ENCODE measurements at regions not wholly inside any gene's neighbourhood (a gene's known extent, or its start where the extent isn't known, plus 50 kb on each side); places are given as distances from the start of the nearest gene placed in this dataset.
A peak's percentile ranks its signal among the peaks of the same experiment; 100 is the strongest.

- H3K4ac ChIP-seq (ENCODE audit: low read depth, low read length) = no peak overlapping the region
- DNase-seq = no peak
- H3K27me3 ChIP-seq (ENCODE audit: insufficient read depth, low read length, poor library complexity) = no peaks in the 10 kb centered on the region
- no peak overlapping the region for H4K5ac ChIP-seq (ENCODE audit: low read length)
- H3K56ac ChIP-seq (ENCODE audit: low read length) = no peak overlapping the region
- H2BK5ac ChIP-seq (ENCODE audit: low read length) = no peak overlapping the region
- no peak overlapping the region for H2BK15ac ChIP-seq (replicated peaks; ENCODE audit: low read depth)
- no peaks in the 10 kb centered on the region for H3K36me3 ChIP-seq (ENCODE audit: control insufficient read depth, insufficient read depth, low read length)
- H3K9ac ChIP-seq (ENCODE audit: low read length) = no peak overlapping the region
- H3K4me1 ChIP-seq (ENCODE audit: control insufficient read depth, low read depth, low read length) = no peaks in the 10 kb centered on the region
- H2BK120ac ChIP-seq (ENCODE audit: low read depth, low read length) = no peak overlapping the region
- H3K79me2 ChIP-seq (ENCODE audit: control insufficient read depth, insufficient read depth, low read length) = no peaks in the 10 kb centered on the region
- H2AK5ac ChIP-seq (ENCODE audit: low read length) = no peak overlapping the region
- no peak overlapping the region for H3K4me2 ChIP-seq (ENCODE audit: low read length)
- no peak overlapping the region for H3K23ac ChIP-seq (ENCODE audit: low read length)
- H4K8ac ChIP-seq (ENCODE audit: low read depth, low read length) = no peak overlapping the region
- H3K4me3 ChIP-seq (ENCODE audit: low read length) = no peak overlapping the region
- no peak overlapping the region for H3K27ac ChIP-seq (ENCODE audit: low read depth, low read length)
- no peaks in the 10 kb centered on the region for H3K79me1 ChIP-seq (ENCODE audit: low read length)
- no peak overlapping the region for H3K18ac ChIP-seq (ENCODE audit: low read length)
- no CpG with 5 or more reads among the region's 1 CpG for WGBS (ENCODE audit: extremely low coverage, insufficient coverage, low lambda C conversion rate)
Observed at GRCh38 chr12:68505970-68506369, 104.7 kb upstream of the RAP1B start.

GRCh38 chr12:68506619-68507018, 104.1 kb upstream of the RAP1B start:
- no peak overlapping the region for H4K8ac ChIP-seq (ENCODE audit: low read depth, low read length)
- no peak overlapping the region for H3K4me3 ChIP-seq (ENCODE audit: low read length)
- no peak overlapping the region for H3K23ac ChIP-seq (ENCODE audit: low read length)
- DNase-seq = peak; percentile 59
- no peak overlapping the region for H3K4ac ChIP-seq (ENCODE audit: low read depth, low read length)
- no peak overlapping the region for H3K56ac ChIP-seq (ENCODE audit: low read length)
- no peaks in the 10 kb centered on the region for H3K4me1 ChIP-seq (ENCODE audit: control insufficient read depth, low read depth, low read length)
- H3K79me2 ChIP-seq (ENCODE audit: control insufficient read depth, insufficient read depth, low read length) = no peaks in the 10 kb centered on the region
- no peaks in the 10 kb centered on the region for H3K79me1 ChIP-seq (ENCODE audit: low read length)
- WGBS (ENCODE audit: extremely low coverage, insufficient coverage, low lambda C conversion rate) = no CpG with 5 or more reads among the region's 4 CpGs
- H2BK5ac ChIP-seq (ENCODE audit: low read length) = no peak overlapping the region
- no peak overlapping the region for H2BK15ac ChIP-seq (replicated peaks; ENCODE audit: low read depth)
- no peak overlapping the region for H3K18ac ChIP-seq (ENCODE audit: low read length)
- H3K27me3 ChIP-seq (ENCODE audit: insufficient read depth, low read length, poor library complexity) = no peaks in the 10 kb centered on the region
- H3K36me3 ChIP-seq (ENCODE audit: control insufficient read depth, insufficient read depth, low read length) = no peaks in the 10 kb centered on the region
- no peak overlapping the region for H3K27ac ChIP-seq (ENCODE audit: low read depth, low read length)
- no peak overlapping the region for H3K4me2 ChIP-seq (ENCODE audit: low read length)
- no peak overlapping the region for H3K9ac ChIP-seq (ENCODE audit: low read length)
- no peak overlapping the region for H2BK120ac ChIP-seq (ENCODE audit: low read depth, low read length)
- no peak overlapping the region for H4K5ac ChIP-seq (ENCODE audit: low read length)
- no peak overlapping the region for H2AK5ac ChIP-seq (ENCODE audit: low read length)

GRCh38 chr12:68507657-68508056, 103.0 kb upstream of the RAP1B start:
- WGBS (ENCODE audit: extremely low coverage, insufficient coverage, low lambda C conversion rate) = no CpG with 5 or more reads among the region's 3 CpGs
- Histone ChIP-seq H3K27ac (ENCODE audit: low read depth, low read length) (no peak overlapping the region), H3K36me3 (ENCODE audit: control insufficient read depth, insufficient read depth, low read length) (no peaks in the 10 kb centered on the region), H3K18ac (ENCODE audit: low read length) (no peak overlapping the region), H4K8ac (ENCODE audit: low read depth, low read length) (no peak overlapping the region), H3K79me1 (ENCODE audit: low read length) (no peaks in the 10 kb centered on the region), H3K4me2 (ENCODE audit: low read length) (no peak overlapping the region), H3K9ac (ENCODE audit: low read length) (no peak overlapping the region), H2BK120ac (ENCODE audit: low read depth, low read length) (no peak overlapping the region), H2BK5ac (ENCODE audit: low read length) (no peak overlapping the region), H4K5ac (ENCODE audit: low read length) (no peak overlapping the region), H2AK5ac (ENCODE audit: low read length) (no peak overlapping the region), H3K56ac (ENCODE audit: low read length) (no peak overlapping the region), H2BK15ac (replicated peaks; ENCODE audit: low read depth) (no peak overlapping the region), H3K27me3 (ENCODE audit: insufficient read depth, low read length, poor library complexity) (no peaks in the 10 kb centered on the region), H3K23ac (ENCODE audit: low read length) (no peak overlapping the region), H3K79me2 (ENCODE audit: control insufficient read depth, insufficient read depth, low read length) (no peaks in the 10 kb centered on the region), H3K4ac (ENCODE audit: low read depth, low read length) (no peak overlapping the region), H3K4me3 (ENCODE audit: low read length) (no peak overlapping the region), H3K4me1 (ENCODE audit: control insufficient read depth, low read depth, low read length) (no peaks in the 10 kb centered on the region)
- no peak for DNase-seq

- Histone ChIP-seq H3K23ac (ENCODE audit: low read length) (no peak overlapping the region), H4K8ac (ENCODE audit: low read depth, low read length) (no peak overlapping the region), H3K9ac (ENCODE audit: low read length) (no peak overlapping the region), H3K4me2 (ENCODE audit: low read length) (no peak overlapping the region), H2BK15ac (replicated peaks; ENCODE audit: low read depth) (no peak overlapping the region), H3K4me1 (ENCODE audit: control insufficient read depth, low read depth, low read length) (no peaks in the 10 kb centered on the region), H3K18ac (ENCODE audit: low read length) (no peak overlapping the region), H3K27me3 (ENCODE audit: insufficient read depth, low read length, poor library complexity) (no peaks in the 10 kb centered on the region), H3K4ac (ENCODE audit: low read depth, low read length) (no peak overlapping the region), H3K4me3 (ENCODE audit: low read length) (no peak overlapping the region), H2BK5ac (ENCODE audit: low read length) (no peak overlapping the region), H4K5ac (ENCODE audit: low read length) (no peak overlapping the region), H3K79me2 (ENCODE audit: control insufficient read depth, insufficient read depth, low read length) (no peaks in the 10 kb centered on the region), H3K36me3 (ENCODE audit: control insufficient read depth, insufficient read depth, low read length) (no peaks in the 10 kb centered on the region), H3K56ac (ENCODE audit: low read length) (no peak overlapping the region), H3K79me1 (ENCODE audit: low read length) (no peaks in the 10 kb centered on the region), H2BK120ac (ENCODE audit: low read depth, low read length) (no peak overlapping the region), H3K27ac (ENCODE audit: low read depth, low read length) (no peak overlapping the region), H2AK5ac (ENCODE audit: low read length) (no peak overlapping the region)
- WGBS (ENCODE audit: extremely low coverage, insufficient coverage, low lambda C conversion rate) = no CpG with 5 or more reads among the region's 2 CpGs
- DNase-seq = no peak
Observed at GRCh38 chr12:68508576-68508975, 102.1 kb upstream of the RAP1B start.

GRCh38 chr12:68509242-68509641, 101.5 kb upstream of the RAP1B start:
- H3K27ac ChIP-seq (ENCODE audit: low read depth, low read length) = no peak overlapping the region
- H3K4ac ChIP-seq (ENCODE audit: low read depth, low read length) = no peak overlapping the region
- no peaks in the 10 kb centered on the region for H3K79me2 ChIP-seq (ENCODE audit: control insufficient read depth, insufficient read depth, low read length)
- H3K56ac ChIP-seq (ENCODE audit: low read length) = no peak overlapping the region
- no peaks in the 10 kb centered on the region for H3K27me3 ChIP-seq (ENCODE audit: insufficient read depth, low read length, poor library complexity)
- DNase-seq = no peak
- no peak overlapping the region for H4K8ac ChIP-seq (ENCODE audit: low read depth, low read length)
- no peak overlapping the region for H3K4me2 ChIP-seq (ENCODE audit: low read length)
- H3K18ac ChIP-seq (ENCODE audit: low read length) = no peak overlapping the region
- no peaks in the 10 kb centered on the region for H3K4me1 ChIP-seq (ENCODE audit: control insufficient read depth, low read depth, low read length)
- H2BK15ac ChIP-seq (replicated peaks; ENCODE audit: low read depth) = no peak overlapping the region
- H3K23ac ChIP-seq (ENCODE audit: low read length) = no peak overlapping the region
- H3K4me3 ChIP-seq (ENCODE audit: low read length) = no peak overlapping the region
- H3K36me3 ChIP-seq (ENCODE audit: control insufficient read depth, insufficient read depth, low read length) = no peaks in the 10 kb centered on the region
- H4K5ac ChIP-seq (ENCODE audit: low read length) = no peak overlapping the region
- H2AK5ac ChIP-seq (ENCODE audit: low read length) = no peak overlapping the region
- H3K79me1 ChIP-seq (ENCODE audit: low read length) = no peaks in the 10 kb centered on the region
- no peak overlapping the region for H2BK5ac ChIP-seq (ENCODE audit: low read length)
- H2BK120ac ChIP-seq (ENCODE audit: low read depth, low read length) = no peak overlapping the region
- H3K9ac ChIP-seq (ENCODE audit: low read length) = no peak overlapping the region
- WGBS (ENCODE audit: extremely low coverage, insufficient coverage, low lambda C conversion rate) = no CpG with 5 or more reads among the region's 4 CpGs

- Histone ChIP-seq H3K4ac (ENCODE audit: low read depth, low read length) (no peak overlapping the region), H3K4me1 (ENCODE audit: control insufficient read depth, low read depth, low read length) (no peaks in the 10 kb centered on the region), H3K4me3 (ENCODE audit: low read length) (no peak overlapping the region), H3K4me2 (ENCODE audit: low read length) (no peak overlapping the region), H2BK120ac (ENCODE audit: low read depth, low read length) (no peak overlapping the region), H3K23ac (ENCODE audit: low read length) (no peak overlapping the region), H3K9ac (ENCODE audit: low read length) (no peak overlapping the region), H2AK5ac (ENCODE audit: low read length) (no peak overlapping the region), H4K5ac (ENCODE audit: low read length) (no peak overlapping the region), H2BK5ac (ENCODE audit: low read length) (no peak overlapping the region), H3K27ac (ENCODE audit: low read depth, low read length) (no peak overlapping the region), H2BK15ac (replicated peaks; ENCODE audit: low read depth) (no peak overlapping the region), H3K27me3 (ENCODE audit: insufficient read depth, low read length, poor library complexity) (no peaks in the 10 kb centered on the region), H3K56ac (ENCODE audit: low read length) (no peak overlapping the region), H3K79me2 (ENCODE audit: control insufficient read depth, insufficient read depth, low read length) (no peaks in the 10 kb centered on the region), H4K8ac (ENCODE audit: low read depth, low read length) (no peak overlapping the region), H3K79me1 (ENCODE audit: low read length) (no peaks in the 10 kb centered on the region), H3K18ac (ENCODE audit: low read length) (no peak overlapping the region), H3K36me3 (ENCODE audit: control insufficient read depth, insufficient read depth, low read length) (no peaks in the 10 kb centered on the region)
- no CpG with 5 or more reads among the region's 1 CpG for WGBS (ENCODE audit: extremely low coverage, insufficient coverage, low lambda C conversion rate)
- DNase-seq = no peak
Observed at GRCh38 chr12:68510397-68510796, 100.3 kb upstream of the RAP1B start.

All from mesendoderm (in vitro differentiated cells).